Pancreas (tissue), 10 donors: ENCODE measurements at regions not wholly inside any gene's neighbourhood (a gene's known extent, or its start where the extent isn't known, plus 50 kb on each side); places are given as distances from the start of the nearest gene placed in this dataset.

ENCODE experiments used
- ATAC-seq, 4 donors: fragments of 200-7000 bp; cut with Tn5 transposase; one replicate each; pipeline versions ENCODE4 v1.8.0 to v1.9.1; 2020; ENCODE audit warnings: mild to moderate bottlenecking in 4 of 4, moderate library complexity in 4 of 4
- DNase-seq, 6 donors: peaks; one replicate each; pipeline ENCODE4 v3.0.0-alpha.2; 2020
- FAIRE-seq: peaks from 2 replicates; lab custom pipeline; 2012; peaks lifted over from hg19 to GRCh38; lab: Jason Lieb, UNC
- H3K27ac ChIP-seq, 4 donors: fragments of 200-600 bp; sonication (generic); 1 replicate in 3 of 4; 2 replicates in 1 of 4; pipeline versions ENCODE4 v1.5.0 to v1.8.0; 2020
- H3K27me3 ChIP-seq, 4 donors: fragments of 200-600 bp; one replicate each; pipeline ENCODE4 v1.8.0; 2021
- H3K36me3 ChIP-seq, 3 donors: fragments of 200-600 bp; sonication (generic) in 1 of 3; one replicate each; pipeline versions ENCODE4 v1.5.0 to v1.8.0; 2020 to 2021
- H3K4me1 ChIP-seq, 3 donors: fragments of 200-600 bp; one replicate each; pipeline ENCODE4 v1.8.0; 2021
- H3K4me3 ChIP-seq, 4 donors: fragments of 200-600 bp; sonication (generic) in 2 of 4; one replicate each; pipeline versions ENCODE4 v1.5.0 to v1.8.0; 2020 to 2021
- H3K9me3 ChIP-seq, 4 donors: fragments of 200-600 bp; one replicate each; pipeline ENCODE4 v1.8.0; 2021
- CTCF ChIP-seq, 4 donors: fragments of 200-600 bp; sonication (generic) in 3 of 4; IDR thresholded peaks; one replicate each; pipeline versions ENCODE4 v1.5.0 to v1.8.0; 2021; ENCODE audit warnings: antibody characterized with exemption in 4 of 4
- WGBS, 2 donors: extraction: QIAGEN DNeasy Blood & Tissue Kit; methylation state at CpG; one replicate each; pipeline ENCODE4 v1.1.7; 2013; 5-methylcytosine and 5-hydroxymethylcytosine counted together
- intact Hi-C, 3 donors: fragments of 100-400 bp; cut with DNase I; formaldehyde crosslinking; loops; one replicate each; pipeline versions ENCODE4 v1.11.1 to v1.14.2; 2022
- donor health status: healthy with polysubstance abuse.
- donor health status: DM: no; HTN: no; CAD: no; lungs with moderate emphysema.
- donor health status: DM: no; HTN: no; CAD: no.
- donor health status: control.
- donor health status: control.
- donor health status: Bipolar disorder and iron deficiency.
- donor health status: DM: yes; HTN: yes; CAD: no.
- donor health status: DM: no; HTN: no; CAD: no.
- donor health status: DM: no; HTN: no; CAD: no.
- donor health status: DM: yes; HTN: yes; CAD: no.

GRCh38 chr18:78603102-78603983, 376.3 kb upstream of the SALL3 start:
- no peak for ATAC-seq
- Histone ChIP-seq H3K27ac (no peak overlapping the region), H3K9me3 (no peaks in the 10 kb centered on the region), H3K36me3 (no peaks in the 10 kb centered on the region), H3K27me3 (peaks cover 0 to 5% (median 0%) of the 10 kb centered on the region in 4 donors), H3K4me3 (no peak overlapping the region), H3K4me1 (no peaks in the 10 kb centered on the region)
- TF ChIP-seq CTCF (IDR thresholded peaks at IDR 0.05), result no peak
- no peak for DNase-seq
- 46 to 54% methylated on average over 25 of the region's 25 CpGs for WGBS, 2 donors
- no peak for FAIRE-seq
- intact Hi-C loops, result no loop called here

GRCh38 chr18:78605255-78605654, 374.4 kb upstream of the SALL3 start:
- no peak overlapping the region for H3K27ac ChIP-seq
- intact Hi-C loops, result no loop called here
- DNase-seq, result no peak
- no peaks in the 10 kb centered on the region for H3K9me3 ChIP-seq
- peaks cover 0 to 5% (median 0%) of the 10 kb centered on the region in 4 donors for H3K27me3 ChIP-seq
- no peaks in the 10 kb centered on the region for H3K4me1 ChIP-seq
- TF ChIP-seq CTCF (IDR thresholded peaks at IDR 0.05), result no peak
- WGBS, 2 donors, result 82 to 89% methylated on average over 16 of the region's 16 CpGs
- no peak for FAIRE-seq
- H3K4me3 ChIP-seq, result no peak overlapping the region
- ATAC-seq, result no peak
- H3K36me3 ChIP-seq, result no peaks in the 10 kb centered on the region

- H3K27me3 ChIP-seq, result peaks cover 0 to 5% (median 0%) of the 10 kb centered on the region in 4 donors
- intact Hi-C loops, result no loop called here
- ATAC-seq (no peak), DNase-seq (no peak), FAIRE-seq (no peak)
- WGBS, 2 donors, result 56 to 59% methylated on average over 17 of the region's 17 CpGs
- no peaks in the 10 kb centered on the region for H3K4me1 ChIP-seq
- TF ChIP-seq CTCF (IDR thresholded peaks at IDR 0.05), result no peak
- no peak overlapping the region for H3K27ac ChIP-seq
- H3K9me3 ChIP-seq, result no peaks in the 10 kb centered on the region
- H3K4me3 ChIP-seq, result no peak overlapping the region
- H3K36me3 ChIP-seq, result no peaks in the 10 kb centered on the region
These were observed 372.4 kb upstream of the SALL3 start for GRCh38 chr18:78607221-78607620.

- Histone ChIP-seq H3K4me3 (no peak overlapping the region), H3K9me3 (no peaks in the 10 kb centered on the region), H3K36me3 (no peaks in the 10 kb centered on the region), H3K4me1 (no peaks in the 10 kb centered on the region), H3K27me3 (peaks cover 0 to 5% (median 0%) of the 10 kb centered on the region in 4 donors), H3K27ac (no peak overlapping the region)
- no peak for DNase-seq
- no peak for TF ChIP-seq CTCF (IDR thresholded peaks at IDR 0.05)
- FAIRE-seq, result no peak
- no peak for ATAC-seq
- 68 to 75% methylated on average over 15 of the region's 15 CpGs for WGBS, 2 donors
- intact Hi-C loops, result no loop called here
These were observed 371.8 kb upstream of the SALL3 start for GRCh38 chr18:78607784-78608183.

- TF ChIP-seq CTCF (IDR thresholded peaks at IDR 0.05), result no peak
These were observed 369.4 kb upstream of the SALL3 start for GRCh38 chr18:78610179-78610578.

More at GRCh38 chr18:78610179-78610578, 369.4 kb upstream of the SALL3 start:
- H3K4me3 ChIP-seq, result no peak overlapping the region
- no peaks in the 10 kb centered on the region for H3K4me1 ChIP-seq
- no peaks in the 10 kb centered on the region for H3K36me3 ChIP-seq
- FAIRE-seq (no peak), DNase-seq (no peak), ATAC-seq (no peak)
- H3K9me3 ChIP-seq, result no peaks in the 10 kb centered on the region
- H3K27me3 ChIP-seq, result peaks cover 0 to 5% (median 0%) of the 10 kb centered on the region in 4 donors
- intact Hi-C loops, result no loop called here
- WGBS, 2 donors, result 62% methylated on average over 12 of the region's 12 CpGs
- H3K27ac ChIP-seq, result no peak overlapping the region
